Neuronal stem cell (in vitro differentiated cells): ENCODE measurements at regions not wholly inside any gene's neighbourhood (a gene's known extent, or its start where the extent isn't known, plus 50 kb on each side); places are given as distances from the start of the nearest gene placed in this dataset.

Source experiments
- DNase-seq: peaks from one replicate; pipeline ENCODE4 v3.0.0-alpha.2; 2013; ENCODE audit warnings: low spot score
- H2AFZ ChIP-seq: one replicate; pipeline ENCODE4 v1.6.1; 2013; ENCODE audit warnings: mild to moderate bottlenecking, low read length, inconsistent platforms
- H2AK5ac ChIP-seq: 2 replicates; pipeline ENCODE4 v1.6.1; 2013; ENCODE audit warnings: low read depth, mild to moderate bottlenecking, inconsistent platforms, low read length, moderate library complexity, mixed read lengths
- H2BK120ac ChIP-seq: 2 replicates; pipeline ENCODE4 v1.6.1; 2013; ENCODE audit warnings: low read depth, mild to moderate bottlenecking, inconsistent platforms, low read length, moderate library complexity, mixed read lengths
- H2BK12ac ChIP-seq: one replicate; pipeline ENCODE4 v1.6.1; 2013; ENCODE audit warnings: low read length, inconsistent platforms
- H2BK15ac ChIP-seq: 2 replicates; pipeline ENCODE4 v1.6.1; 2013; ENCODE audit warnings: mild to moderate bottlenecking, low read length, inconsistent platforms, mixed read lengths
- H2BK5ac ChIP-seq: one replicate; pipeline ENCODE4 v1.6.1; 2013; ENCODE audit warnings: inconsistent platforms, mild to moderate bottlenecking, low read length, moderate library complexity
- H3K14ac ChIP-seq: one replicate; pipeline ENCODE4 v1.6.1; 2013; ENCODE audit warnings: low read length, inconsistent platforms
- H3K18ac ChIP-seq: 2 replicates; pipeline ENCODE4 v1.6.1; 2013; ENCODE audit warnings: low read length, inconsistent platforms
- H3K23ac ChIP-seq: 2 replicates; pipeline ENCODE4 v1.6.1; 2013; ENCODE audit warnings: low read depth, mild to moderate bottlenecking, mixed read lengths, low read length, inconsistent platforms; ENCODE audit not compliant: poor library complexity
- H3K27ac ChIP-seq: replicated peaks from 3 replicates; pipeline ENCODE4 v1.5.1; 2013; ENCODE audit warnings: low read length, inconsistent platforms
- H3K27me3 ChIP-seq, 3 experiments: 2 replicates each; pipeline ENCODE4 v1.6.1; 2013; ENCODE audit warnings: low read length in 3 of 3, mild to moderate bottlenecking in 2 of 3, inconsistent platforms in 1 of 3, low read depth in 1 of 3, mixed read lengths in 1 of 3, moderate library complexity in 1 of 3; ENCODE audit not compliant: control insufficient read depth in 3 of 3, insufficient read depth in 3 of 3
- H3K36me3 ChIP-seq, 2 donors: replicated peaks in 1 of 2; 2 replicates each; pipeline ENCODE4 v1.6.1; 2013; ENCODE audit warnings: low read length in 2 of 2; ENCODE audit not compliant: control insufficient read depth in 2 of 2, insufficient read depth in 2 of 2
- H3K4ac ChIP-seq: 2 replicates; pipeline ENCODE4 v1.6.1; 2013; ENCODE audit warnings: inconsistent platforms, mild to moderate bottlenecking, low read length, moderate library complexity
- H3K4me1 ChIP-seq, 2 donors: 1 replicate in 1 of 2; 2 replicates in 1 of 2; pipeline ENCODE4 v1.6.1; 2013; ENCODE audit warnings: low read length in 2 of 2, low read depth in 1 of 2; ENCODE audit not compliant: control insufficient read depth in 2 of 2, insufficient read depth in 1 of 2
- H3K4me2 ChIP-seq: one replicate; pipeline ENCODE4 v1.6.1; 2013; ENCODE audit warnings: mild to moderate bottlenecking, low read length, inconsistent platforms; ENCODE audit not compliant: insufficient read depth, poor library complexity, severe bottlenecking
- H3K4me3 ChIP-seq, 2 donors: 2 replicates each; pipeline ENCODE4 v1.5.1; 2013; ENCODE audit warnings: low read length in 2 of 2, mild to moderate bottlenecking in 2 of 2, inconsistent platforms in 1 of 2, moderate library complexity in 1 of 2
- H3K79me1 ChIP-seq: one replicate; pipeline ENCODE4 v1.6.1; 2013; ENCODE audit warnings: low read depth, mild to moderate bottlenecking, inconsistent platforms, low read length, moderate library complexity
- H3K9ac ChIP-seq: one replicate; pipeline ENCODE4 v1.6.1; 2013; ENCODE audit warnings: mild to moderate bottlenecking, low read depth, low read length, inconsistent platforms; ENCODE audit not compliant: poor library complexity
- H3K9me3 ChIP-seq, 2 donors: replicated peaks in 1 of 2; 2 replicates each; pipeline versions ENCODE3 to v1.6.1; 2013; ENCODE audit warnings: low read length in 2 of 2, mild to moderate bottlenecking in 2 of 2, inconsistent platforms in 1 of 2, low read depth in 1 of 2, mixed read lengths in 1 of 2, moderate library complexity in 1 of 2; ENCODE audit not compliant: control insufficient read depth in 2 of 2, insufficient read depth in 1 of 2
- H4K8ac ChIP-seq: one replicate; pipeline ENCODE4 v1.6.1; 2013; ENCODE audit warnings: low read depth, mild to moderate bottlenecking, inconsistent platforms, low read length, moderate library complexity
- H4K91ac ChIP-seq: one replicate; pipeline ENCODE4 v1.6.1; 2013; ENCODE audit warnings: low read length, low read depth, mild to moderate bottlenecking, inconsistent platforms; ENCODE audit not compliant: poor library complexity
- WGBS, 2 donors: extraction: QIAGEN DNeasy Blood & Tissue Kit; methylation state at CpG; one replicate each; pipeline ENCODE4 v1.1.7; 2013; ENCODE audit warnings: missing lambda C conversion rate in 2 of 2, mixed read lengths in 1 of 2; ENCODE audit not compliant: insufficient read length in 2 of 2, insufficient replicate concordance in 1 of 2; ENCODE audit errors: extremely low coverage in 2 of 2; 5-methylcytosine and 5-hydroxymethylcytosine counted together

DNA sequence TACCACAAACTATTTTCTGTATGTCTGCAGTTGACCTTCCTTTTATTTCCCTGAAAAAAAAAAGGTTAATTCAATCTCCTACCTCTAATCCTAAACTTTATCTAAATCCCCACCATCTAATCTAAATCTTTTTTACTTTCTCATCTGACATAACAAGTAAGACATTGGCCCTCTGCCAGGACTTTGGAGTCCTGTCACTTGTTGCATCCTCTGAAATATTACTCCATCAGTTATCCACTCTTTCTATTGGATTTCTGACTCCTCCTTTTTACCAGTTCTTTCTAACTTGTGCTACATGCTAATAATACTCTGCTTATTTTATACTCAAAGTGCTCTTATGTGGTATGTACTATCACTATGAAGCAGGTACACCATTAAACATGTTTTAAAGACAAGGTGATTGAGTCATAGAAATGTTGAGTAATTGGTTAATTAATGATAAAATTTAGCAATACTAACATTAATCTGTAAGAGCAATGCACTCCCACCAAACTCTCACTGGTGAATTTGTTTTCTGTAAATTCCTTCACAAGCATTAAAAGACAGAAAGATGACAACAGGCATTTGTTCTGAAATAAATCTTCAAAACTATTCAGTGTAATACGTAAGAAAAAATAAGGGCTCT is 914.2 kb upstream of the RAG2 start:
- no CpG with 5 or more reads among the region's 1 CpG for WGBS, 2 donors

DNA sequence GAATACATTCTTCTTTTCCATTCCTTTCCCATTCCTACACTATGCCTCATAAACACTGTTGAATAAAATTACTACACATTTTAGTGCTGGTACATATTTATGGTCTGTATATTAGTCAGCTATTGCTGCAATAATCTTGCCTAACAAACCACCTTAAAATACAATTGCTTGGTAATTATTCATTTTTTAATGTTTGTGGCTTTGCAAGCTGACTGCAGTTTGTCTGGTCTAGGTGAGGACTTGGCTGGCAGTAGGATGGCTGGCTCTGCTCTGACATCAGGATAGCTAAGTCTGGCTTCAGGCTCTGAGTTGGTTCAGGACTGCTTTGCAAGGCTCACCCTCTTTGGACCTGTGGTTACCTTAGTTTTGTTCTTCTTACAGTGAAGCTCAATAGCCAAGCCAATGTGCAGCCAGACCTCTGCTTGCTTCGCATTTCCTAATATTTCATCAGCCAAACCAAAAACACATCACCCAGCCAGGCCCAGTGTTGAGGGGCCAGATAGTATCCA is 913.4 kb upstream of the RAG2 start:
- no CpG with 5 or more reads among the region's 1 CpG for WGBS, 2 donors
- no peak overlapping the region for H2BK5ac ChIP-seq
- H3K18ac ChIP-seq = peak overlapping the region; percentile 58
- H3K9me3 ChIP-seq = no peaks in the 10 kb centered on the region
- H3K4me1 ChIP-seq = no peaks in the 10 kb centered on the region
- H2BK12ac ChIP-seq = no peak overlapping the region
- H2AFZ ChIP-seq = no peak overlapping the region
- no peak overlapping the region for H2AK5ac ChIP-seq
- no peak overlapping the region for H3K27ac ChIP-seq
- H3K23ac ChIP-seq = no peak overlapping the region
- no peak overlapping the region for H3K4ac ChIP-seq
- H3K9ac ChIP-seq = no peak overlapping the region
- no peak overlapping the region for H3K14ac ChIP-seq
- DNase-seq = no peak
- H3K4me3 ChIP-seq = no peak overlapping the region
- H4K91ac ChIP-seq = no peak overlapping the region
- H4K8ac ChIP-seq = no peak overlapping the region
- H2BK120ac ChIP-seq = no peak overlapping the region
- no peaks in the 10 kb centered on the region for H3K79me1 ChIP-seq
- no peaks in the 10 kb centered on the region for H3K27me3 ChIP-seq
- no peak overlapping the region for H2BK15ac ChIP-seq
- H3K4me2 ChIP-seq = no peak overlapping the region
- H3K36me3 ChIP-seq = no peaks in the 10 kb centered on the region

More for the DNA sequence above, 914.2 kb upstream of the RAG2 start:
- no peak overlapping the region for H3K27ac ChIP-seq
- H3K18ac ChIP-seq = no peak overlapping the region
- no peak for DNase-seq
- no peak overlapping the region for H3K14ac ChIP-seq
- H3K4me1 ChIP-seq = no peaks in the 10 kb centered on the region
- H4K91ac ChIP-seq = no peak overlapping the region
- H3K4ac ChIP-seq = no peak overlapping the region
- no peaks in the 10 kb centered on the region for H3K9me3 ChIP-seq
- H3K79me1 ChIP-seq = no peaks in the 10 kb centered on the region
- H3K27me3 ChIP-seq = no peaks in the 10 kb centered on the region
- no peak overlapping the region for H3K4me3 ChIP-seq
- no peak overlapping the region for H2AK5ac ChIP-seq
- H3K36me3 ChIP-seq = no peaks in the 10 kb centered on the region
- H3K9ac ChIP-seq = no peak overlapping the region
- H2BK15ac ChIP-seq = no peak overlapping the region
- no peak overlapping the region for H2BK120ac ChIP-seq
- H4K8ac ChIP-seq = no peak overlapping the region
- H2BK5ac ChIP-seq = no peak overlapping the region
- no peak overlapping the region for H2AFZ ChIP-seq
- no peak overlapping the region for H2BK12ac ChIP-seq
- no peak overlapping the region for H3K4me2 ChIP-seq
- no peak overlapping the region for H3K23ac ChIP-seq

DNA sequence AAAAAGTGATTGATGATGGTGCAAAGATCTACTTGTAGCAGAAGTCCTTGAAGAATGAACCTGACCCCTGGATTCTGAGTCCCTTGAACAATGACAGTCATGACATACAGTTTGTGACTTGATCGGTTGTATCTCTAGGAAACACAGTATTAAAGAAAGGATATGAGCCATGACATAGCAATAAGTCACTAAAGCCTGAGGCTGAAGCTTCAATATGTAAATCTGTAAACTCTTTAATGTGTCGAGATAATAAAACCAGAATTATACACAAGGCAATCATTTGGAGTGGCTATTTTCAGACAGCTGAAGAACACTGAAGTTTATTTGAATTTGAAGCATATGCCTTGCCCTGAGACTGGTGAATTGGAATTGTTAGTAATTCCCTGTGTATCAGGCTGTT is 911.5 kb upstream of the RAG2 start:
- no peaks in the 10 kb centered on the region for H3K27me3 ChIP-seq
- DNase-seq = no peak
- no peaks in the 10 kb centered on the region for H3K79me1 ChIP-seq
- peaks cover 0 to 5% of the 10 kb centered on the region in 2 donors for H3K4me1 ChIP-seq
- no peak overlapping the region for H3K4me3 ChIP-seq
- H3K9me3 ChIP-seq = no peaks in the 10 kb centered on the region
- H2BK15ac ChIP-seq = no peak overlapping the region
- no peak overlapping the region for H4K8ac ChIP-seq
- no peak overlapping the region for H3K27ac ChIP-seq
- no peak overlapping the region for H2BK5ac ChIP-seq
- H3K14ac ChIP-seq = no peak overlapping the region
- H3K4me2 ChIP-seq = no peak overlapping the region
- H3K18ac ChIP-seq = no peak overlapping the region
- no peak overlapping the region for H4K91ac ChIP-seq
- H2BK120ac ChIP-seq = no peak overlapping the region
- H3K36me3 ChIP-seq = no peaks in the 10 kb centered on the region
- H2BK12ac ChIP-seq = no peak overlapping the region
- H3K23ac ChIP-seq = no peak overlapping the region
- no CpG with 5 or more reads among the region's 2 CpGs for WGBS, 2 donors
- no peak overlapping the region for H3K4ac ChIP-seq
- H2AK5ac ChIP-seq = no peak overlapping the region
- no peak overlapping the region for H2AFZ ChIP-seq
- H3K9ac ChIP-seq = no peak overlapping the region

DNA sequence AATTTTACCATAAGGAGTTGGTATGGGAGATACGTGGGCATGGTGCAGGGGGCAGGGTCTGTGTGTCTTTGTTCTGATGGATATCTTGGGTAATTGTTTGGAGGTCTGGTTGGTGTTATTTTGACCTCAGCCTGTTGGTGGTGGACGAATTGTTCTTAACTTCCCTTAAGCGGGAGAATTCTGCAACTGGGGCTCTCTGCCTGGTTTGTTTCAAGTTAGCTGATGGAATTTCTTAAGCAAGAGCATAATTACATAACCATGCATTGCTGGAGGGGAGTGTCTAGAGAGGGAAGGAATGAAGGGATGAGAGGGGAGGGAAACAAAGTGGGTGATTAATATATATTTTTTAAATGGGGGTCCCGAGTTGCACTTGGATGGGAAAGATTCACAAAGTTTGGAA is 908.5 kb upstream of the RAG2 start:
- H3K4ac ChIP-seq = no peak overlapping the region
- H3K9me3 ChIP-seq = no peaks in the 10 kb centered on the region
- H2BK5ac ChIP-seq = no peak overlapping the region
- H3K4me3 ChIP-seq = no peak overlapping the region
- H2BK120ac ChIP-seq = no peak overlapping the region
- no peaks in the 10 kb centered on the region for H3K79me1 ChIP-seq
- H4K8ac ChIP-seq = no peak overlapping the region
- H3K27me3 ChIP-seq = no peaks in the 10 kb centered on the region
- no peak for DNase-seq
- no peak overlapping the region for H2AK5ac ChIP-seq
- no peak overlapping the region for H3K23ac ChIP-seq
- no peaks in the 10 kb centered on the region for H3K36me3 ChIP-seq
- H3K18ac ChIP-seq = no peak overlapping the region
- no peak overlapping the region for H2AFZ ChIP-seq
- no peak overlapping the region for H3K14ac ChIP-seq
- H2BK15ac ChIP-seq = no peak overlapping the region
- no peak overlapping the region for H3K27ac ChIP-seq
- no peak overlapping the region for H3K4me2 ChIP-seq
- peaks cover 0 to 10% of the 10 kb centered on the region in 2 donors for H3K4me1 ChIP-seq
- no CpG with 5 or more reads among the region's 4 CpGs for WGBS, 2 donors
- H4K91ac ChIP-seq = no peak overlapping the region
- no peak overlapping the region for H3K9ac ChIP-seq
- H2BK12ac ChIP-seq = no peak overlapping the region
